ENCODE measurements at regions not wholly inside any gene's neighbourhood (a gene's known extent, or its start where the extent isn't known, plus 50 kb on each side); places are given as distances from the start of the nearest gene placed in this dataset.

GRCh38 chr3:147812186-147812911, 403.2 kb downstream of the ZIC1 start:
- no peak overlapping the region for H2BK5ac ChIP-seq (ENCODE audit: low read depth, low read length, poor library complexity, severe bottlenecking)
- H4K91ac ChIP-seq (ENCODE audit: insufficient read depth, low read depth, low read length), result no peak overlapping the region
- WGBS, 2 experiments (ENCODE audit: extremely low coverage in 2 of 2, insufficient read length in 1 of 2), result no CpG with 5 or more reads among the region's 4 CpGs
- H3K4me2 ChIP-seq (ENCODE audit: low read depth, low read length), result no peak overlapping the region
- TF ChIP-seq USF2 (IDR thresholded peaks at IDR 0.05; ENCODE audit: low read depth, low read length), result no peak
- TF ChIP-seq NFE2L2 (IDR thresholded peaks at IDR 0.05; ENCODE audit: low read depth, low read length), result no peak
- no peak for TF ChIP-seq CHD1 (IDR thresholded peaks at IDR 0.05; ENCODE audit: low read depth, low read length)
- TF ChIP-seq ELK1 (IDR thresholded peaks at IDR 0.05; ENCODE audit: borderline replicate concordance, low read depth, low read length), result no peak
- no peak for TF ChIP-seq BHLHE40 (IDR thresholded peaks at IDR 0.05; ENCODE audit: low read depth, low read length)
- TF ChIP-seq MAZ (IDR thresholded peaks at IDR 0.05; ENCODE audit: borderline replicate concordance, low read depth, low read length), result no peak
- TF ChIP-seq SMC3 (IDR thresholded peaks at IDR 0.05; ENCODE audit: low read depth, low read length), result no peak
- no peak for TF ChIP-seq CEBPB (IDR thresholded peaks at IDR 0.05; ENCODE audit: low read depth, low read length)
- no peak for TF ChIP-seq POLR2A (IDR thresholded peaks at IDR 0.05; ENCODE audit: low read depth, low read length)
- no peak for TF ChIP-seq MXI1 (IDR thresholded peaks at IDR 0.05; ENCODE audit: borderline replicate concordance, low read depth, low read length)
- TF ChIP-seq RFX5 (IDR thresholded peaks at IDR 0.05; ENCODE audit: low read depth, low read length), result no peak
- TF ChIP-seq FOS (IDR thresholded peaks at IDR 0.05; ENCODE audit: low read depth, low read length), result no peak
- no peak for TF ChIP-seq MAFK (IDR thresholded peaks at IDR 0.05; ENCODE audit: low read depth, low read length)
- TF ChIP-seq RAD21 (IDR thresholded peaks at IDR 0.05; ENCODE audit: low read length), result no peak
- TF ChIP-seq CTCF (conservative IDR thresholded peaks at IDR 0.05; ENCODE audit: low read depth, low read length), result no peak
- no peak for TF ChIP-seq RCOR1 (IDR thresholded peaks at IDR 0.05; ENCODE audit: insufficient replicate concordance, low read length)
- intact Hi-C loops (cut with micrococcal nuclease) (no loop called here), dilution Hi-C loops (cut with HindIII; ENCODE audit: low sequenced_read_pairs, unreplicated experiment) (no loop called here), in situ Hi-C loops (cut with MboI; ENCODE audit: low sequenced_read_pairs) (no loop called here)
- no peak overlapping the region for H2BK120ac ChIP-seq (ENCODE audit: low read depth, low read length)
- H2AK5ac ChIP-seq (ENCODE audit: low read depth, low read length), result no peak overlapping the region
- H3K23ac ChIP-seq (ENCODE audit: low read depth, low read length), result no peak overlapping the region
- H2AFZ ChIP-seq (replicated peaks; ENCODE audit: low read length, poor library complexity), result no peak overlapping the region
- no peak overlapping the region for H3K9ac ChIP-seq (ENCODE audit: low read depth, low read length)
- no peaks in the 10 kb centered on the region for H3K4me1 ChIP-seq (ENCODE audit: control insufficient read depth, insufficient read depth, low read length)
- no peaks in the 10 kb centered on the region for H3K36me3 ChIP-seq (ENCODE audit: control insufficient read depth, insufficient read depth, low read length)
- ATAC-seq (ENCODE audit: low read depth) (no peak), DNase-seq (no peak)
- H2BK20ac ChIP-seq (ENCODE audit: low read depth, low read length), result no peak overlapping the region
- H3K4ac ChIP-seq (ENCODE audit: low read depth, low read length), result no peak overlapping the region
- no peaks in the 10 kb centered on the region for H4K20me1 ChIP-seq (ENCODE audit: insufficient read depth, low read length)
- no peak overlapping the region for H2AK9ac ChIP-seq (replicated peaks; ENCODE audit: low read depth, low read length, poor library complexity)
- H3K9me3 ChIP-seq (ENCODE audit: control insufficient read depth, insufficient read depth, low read length), result no peaks in the 10 kb centered on the region
- H3K18ac ChIP-seq (ENCODE audit: low read depth, low read length), result no peak overlapping the region
- CTCF ChIA-PET, result interaction anchor here (0.7 kb wide), 1 partner anchor 9 kb away, joined by 10 read pairs; no protein-coding TSS in a partner anchor
- H2BK15ac ChIP-seq (ENCODE audit: low read depth, low read length), result no peak overlapping the region
- no peak overlapping the region for H4K5ac ChIP-seq (ENCODE audit: low read depth, low read length)
- no TSS peak for BruUV-seq (replicated peaks)
- POLR2A ChIA-PET (ENCODE audit: unreplicated experiment), result no interaction called here
- no peaks in the 10 kb centered on the region for H3K9me1 ChIP-seq (ENCODE audit: insufficient read depth, low read length)
- H3K27ac ChIP-seq (ENCODE audit: insufficient read depth, low read length), result no peak overlapping the region
- H3K79me1 ChIP-seq (ENCODE audit: low read depth in 1 of 2, low read length in 2 of 2), result no peaks in the 10 kb centered on the region
- no peak overlapping the region for H4K8ac ChIP-seq (ENCODE audit: low read depth in 2 of 2, low read length in 2 of 2)
- H3K27me3 ChIP-seq (ENCODE audit: control insufficient read depth, insufficient read depth, low read length), result no peaks in the 10 kb centered on the region
- H3K14ac ChIP-seq (replicated peaks; ENCODE audit: low read depth, low read length), result no peak overlapping the region
- no peak overlapping the region for H3K56ac ChIP-seq (ENCODE audit: extremely low read depth, insufficient read depth, low read length)
- no peak overlapping the region for H3K4me3 ChIP-seq (ENCODE audit: insufficient read depth, low read depth, low read length)

Measured in IMR-90 (cell line).